H1 (cell line): ENCODE measurements at regions not wholly inside any gene's neighbourhood (a gene's known extent, or its start where the extent isn't known, plus 50 kb on each side); places are given as distances from the start of the nearest gene placed in this dataset.

Experiments
- CTCF ChIA-PET: fragments of 300-600 bp; sonication (Branson Sonifier 250); formaldehyde crosslinking; loops from one replicate; lab custom pipeline; 2021; ENCODE audit not compliant: partially characterized antibody; lab: Charles Lee
- POLR2A ChIA-PET: fragments of 300-600 bp; sonication (Branson Sonifier 250); formaldehyde crosslinking; loops from one replicate; lab custom pipeline; 2021; ENCODE audit warnings: inconsistent platforms; ENCODE audit not compliant: partially characterized antibody; lab: Charles Lee
- DNase-seq, 2 experiments: peaks; one replicate each; pipeline versions ENCODE4 v3.0.0 to v3.0.0-alpha.2; 2010 to 2022; ENCODE audit warnings: low spot score in 2 of 2, low read depth in 1 of 2, mixed read lengths in 1 of 2
- FAIRE-seq: peaks from 2 replicates; lab custom pipeline; 2011; peaks lifted over from hg19 to GRCh38; lab: Jason Lieb, UNC
- H2AFZ ChIP-seq: 2 replicates; pipeline ENCODE4 v1.8.1; 2012; ENCODE audit warnings: low read length, inconsistent platforms
- H2AK5ac ChIP-seq: 2 replicates; pipeline ENCODE4 v1.6.1; 2013; ENCODE audit warnings: low read depth, low read length
- H2BK120ac ChIP-seq: replicated peaks from 2 replicates; pipeline ENCODE3; 2013; ENCODE audit warnings: low read depth, low read length, inconsistent platforms
- H2BK12ac ChIP-seq: 2 replicates; pipeline ENCODE4 v1.6.1; 2013; ENCODE audit warnings: low read depth, low read length
- H2BK15ac ChIP-seq: 2 replicates; pipeline ENCODE4 v1.6.1; 2013; ENCODE audit warnings: low read length
- H2BK20ac ChIP-seq: 2 replicates; pipeline ENCODE4 v1.6.1; 2013; ENCODE audit warnings: low read length
- H2BK5ac ChIP-seq: 2 replicates; pipeline ENCODE4 v1.6.1; 2013; ENCODE audit warnings: low read depth, low read length
- H3K14ac ChIP-seq: 2 replicates; pipeline ENCODE4 v1.6.1; 2013; ENCODE audit warnings: inconsistent platforms; ENCODE audit not compliant: insufficient read length
- H3K18ac ChIP-seq: 2 replicates; pipeline ENCODE4 v1.6.1; 2013; ENCODE audit warnings: low read length; ENCODE audit errors: extremely low read depth
- H3K23ac ChIP-seq: 2 replicates; pipeline ENCODE4 v1.6.1; 2013; ENCODE audit warnings: inconsistent platforms; ENCODE audit not compliant: insufficient read length
- H3K23me2 ChIP-seq: 2 replicates; pipeline ENCODE4 v1.6.1; 2013; ENCODE audit warnings: low read depth, low read length
- H3K27ac ChIP-seq: 2 replicates; pipeline ENCODE4 v1.6.1; 2011; ENCODE audit warnings: low read depth, low read length, inconsistent platforms
- H3K27me3 ChIP-seq, 4 experiments: replicated peaks in 1 of 4; 1 replicate in 1 of 4; 2 replicates in 3 of 4; pipeline versions ENCODE4 v1.6.1 to v1.8.1; 2011 to 2013; ENCODE audit warnings: low read length in 3 of 4, mild to moderate bottlenecking in 3 of 4, inconsistent platforms in 2 of 4, mixed read lengths in 2 of 4, moderate library complexity in 1 of 4; ENCODE audit not compliant: control insufficient read depth in 3 of 4, insufficient read depth in 3 of 4; ENCODE audit errors: extremely low read depth in 1 of 4
- H3K36me3 ChIP-seq, 4 experiments: 2 replicates each; pipeline versions ENCODE4 v1.6.1 to v1.8.1; 2011 to 2013; ENCODE audit warnings: mild to moderate bottlenecking in 4 of 4, low read length in 3 of 4, moderate library complexity in 2 of 4, control low read depth in 1 of 4, inconsistent platforms in 1 of 4; ENCODE audit not compliant: insufficient read depth in 4 of 4, control insufficient read depth in 2 of 4
- H3K4ac ChIP-seq: replicated peaks from 2 replicates; pipeline ENCODE3; 2013; ENCODE audit warnings: low read length, low read depth, mixed read lengths, inconsistent platforms; ENCODE audit not compliant: insufficient read length
- H3K4me1 ChIP-seq, 4 experiments: replicated peaks in 1 of 4; 1 replicate in 1 of 4; 2 replicates in 3 of 4; pipeline versions ENCODE4 v1.6.1 to v1.8.1; 2011 to 2013; ENCODE audit warnings: low read length in 3 of 4, inconsistent platforms in 2 of 4, mixed read lengths in 1 of 4; ENCODE audit not compliant: insufficient read depth in 4 of 4, control insufficient read depth in 3 of 4
- H3K4me2 ChIP-seq, 2 experiments: 2 replicates each; pipeline versions ENCODE4 v1.6.1 to v1.8.1; 2011 to 2013; ENCODE audit warnings: low read depth in 2 of 2, low read length in 2 of 2, control low read depth in 1 of 2, inconsistent platforms in 1 of 2, mild to moderate bottlenecking in 1 of 2; ENCODE audit not compliant: insufficient read depth in 1 of 2
- H3K4me3 ChIP-seq, 4 experiments: fragments of 200-600, 300-600 bp in 1 of 4; sonication (generic), shearing (Covaris generic), sonication (Bioruptor Twin) in 1 of 4; 2 replicates each; pipeline versions ENCODE4 v1.5.1 to v1.8.1; 2011 to 2016; ENCODE audit warnings: low read length in 4 of 4, low read depth in 3 of 4, control low read depth in 2 of 4, inconsistent platforms in 2 of 4, mild to moderate bottlenecking in 2 of 4, mixed read lengths in 1 of 4, moderate library complexity in 1 of 4; ENCODE audit not compliant: insufficient read depth in 2 of 4; ENCODE audit errors: extremely low read depth in 1 of 4
- H3K56ac ChIP-seq: replicated peaks from 2 replicates; pipeline ENCODE3; 2013; ENCODE audit warnings: low read depth, mild to moderate bottlenecking, mixed read lengths, low read length, inconsistent platforms; ENCODE audit not compliant: insufficient read length
- H3K79me1 ChIP-seq: 2 replicates; pipeline ENCODE4 v1.6.1; 2013; ENCODE audit warnings: low read depth, low read length, control low read depth
- H3K79me2 ChIP-seq, 2 experiments: 2 replicates each; pipeline versions ENCODE4 v1.6.1 to v1.8.1; 2012 to 2013; ENCODE audit warnings: low read length in 2 of 2, mild to moderate bottlenecking in 2 of 2, inconsistent platforms in 1 of 2; ENCODE audit not compliant: insufficient read depth in 2 of 2, control insufficient read depth in 1 of 2
- H3K9ac ChIP-seq, 4 experiments: replicated peaks in 1 of 4; 1 replicate in 1 of 4; 2 replicates in 3 of 4; pipeline versions ENCODE4 v1.6.1 to v1.8.1; 2011 to 2013; ENCODE audit warnings: low read depth in 3 of 4, low read length in 3 of 4, control low read depth in 2 of 4, mild to moderate bottlenecking in 2 of 4, moderate library complexity in 2 of 4, inconsistent platforms in 1 of 4; ENCODE audit errors: extremely low read depth in 1 of 4
- H3K9me3 ChIP-seq, 2 experiments: 2 replicates each; pipeline versions ENCODE4 v1.6.1 to v1.8.1; 2012 to 2013; ENCODE audit warnings: mild to moderate bottlenecking in 2 of 2, moderate library complexity in 2 of 2, control low read depth in 1 of 2, inconsistent platforms in 1 of 2, low read depth in 1 of 2, low read length in 1 of 2, mixed read lengths in 1 of 2; ENCODE audit not compliant: insufficient read depth in 2 of 2
- H4K20me1 ChIP-seq, 2 experiments: replicated peaks in 1 of 2; 2 replicates each; pipeline versions ENCODE3 to v1.8.1; 2011 to 2013; ENCODE audit warnings: inconsistent platforms in 2 of 2, low read length in 2 of 2, mild to moderate bottlenecking in 1 of 2; ENCODE audit not compliant: insufficient read depth in 2 of 2, control insufficient read depth in 1 of 2
- H4K5ac ChIP-seq: 2 replicates; pipeline ENCODE4 v1.6.1; 2013; ENCODE audit warnings: low read length, low read depth, mixed read lengths, inconsistent platforms; ENCODE audit not compliant: insufficient read length
- H4K8ac ChIP-seq: 2 replicates; pipeline ENCODE4 v1.8.0; 2013; ENCODE audit warnings: mild to moderate bottlenecking, moderate library complexity, low read length, inconsistent platforms; ENCODE audit not compliant: insufficient read depth; ENCODE audit errors: extremely low read depth
- H4K91ac ChIP-seq: replicated peaks from 2 replicates; pipeline ENCODE3; 2013; ENCODE audit warnings: low read length, mixed read lengths, inconsistent platforms; ENCODE audit not compliant: insufficient read length
- ASH2L ChIP-seq: fragments of 200-600, 300-600 bp; sonication (generic); IDR thresholded peaks from one replicate; pipeline ENCODE4 v1.7.1; 2017; ENCODE audit warnings: low read length
- E2F6 ChIP-seq: IDR thresholded peaks from 2 replicates; pipeline ENCODE4 v1.6.1; 2012; ENCODE audit warnings: inconsistent platforms
- SIRT6 ChIP-seq: IDR thresholded peaks from one replicate; pipeline ENCODE4 v1.7.1; 2012; ENCODE audit warnings: low read length, inconsistent platforms
- SP2 ChIP-seq: IDR thresholded peaks from 2 replicates; pipeline ENCODE4 v1.6.1; 2012; ENCODE audit warnings: mild to moderate bottlenecking, low read length, inconsistent platforms
- SRF ChIP-seq: IDR thresholded peaks from 2 replicates; pipeline ENCODE4 v1.6.1; 2011; ENCODE audit warnings: mild to moderate bottlenecking, low read depth, low read length, moderate library complexity
- WGBS, 2 experiments: shearing (Covaris generic) in 1 of 2; methylation state at CpG; one replicate each; pipeline versions ENCODE4 v1.1.6 to v1.1.7; 2013 to 2015; ENCODE audit warnings: low lambda C conversion rate in 2 of 2, mixed read lengths in 2 of 2, inconsistent platforms in 1 of 2, low coverage in 1 of 2, missing lambda C conversion rate in 1 of 2; ENCODE audit not compliant: insufficient replicate concordance in 2 of 2, insufficient coverage in 1 of 2, insufficient read length in 1 of 2; ENCODE audit errors: extremely low coverage in 1 of 2, missing lambda C conversion rate in 1 of 2; 5-methylcytosine and 5-hydroxymethylcytosine counted together

GRCh38 chr5:167658889-167659288 lies 632.6 kb upstream of the WWC1 start:
- H3K4me2 ChIP-seq: no peak overlapping the region
- H3K4me1 ChIP-seq: no peaks in the 10 kb centered on the region
- no peak for TF ChIP-seq ASH2L
- no peak for TF ChIP-seq E2F6
- TF ChIP-seq SRF: no peak
- no peak for TF ChIP-seq SP2
- no peak for TF ChIP-seq SIRT6
- TF ChIP-seq, all 59 proteins: peak for 0
- Histone ChIP-seq H3K79me1 (no peaks in the 10 kb centered on the region), H3K4me3 (no peak overlapping the region), H2BK12ac (no peak overlapping the region), H3K23ac (no peak overlapping the region), H3K18ac (no peak overlapping the region), H2BK5ac (no peak overlapping the region), H3K36me3 (no peaks in the 10 kb centered on the region), H3K9ac (no peak overlapping the region), H3K9me3 (no peaks in the 10 kb centered on the region), H3K56ac (no peak overlapping the region), H2AFZ (no peak overlapping the region), H3K27ac (no peak overlapping the region), H3K14ac (no peak overlapping the region), H2BK120ac (no peak overlapping the region), H4K91ac (no peak overlapping the region), H3K23me2 (no peaks in the 10 kb centered on the region), H4K20me1 (no peaks in the 10 kb centered on the region), H3K79me2 (no peaks in the 10 kb centered on the region), H3K27me3 (no peaks in the 10 kb centered on the region), H4K5ac (no peak overlapping the region), H2BK15ac (no peak overlapping the region), H2AK5ac (no peak overlapping the region), H4K8ac (no peak overlapping the region), H2BK20ac (no peak overlapping the region), H3K4ac (no peak overlapping the region)
- POLR2A ChIA-PET: no interaction called here
- WGBS, 2 experiments: 93% methylated on average over 2 of the region's 2 CpGs; no CpG with 5 or more reads in 1 of the 2 experiments
- DNase-seq (no peak), FAIRE-seq (no peak)
- CTCF ChIA-PET: no interaction called here
